ENCODE measurements at regions not wholly inside any gene's neighbourhood (a gene's known extent, or its start where the extent isn't known, plus 50 kb on each side); places are given as distances from the start of the nearest gene placed in this dataset.

- peaks cover 20% of the 10 kb centered on the region for H3K9me3 Mint-ChIP-seq (ENCODE audit: low read depth)
Measured at GRCh38 chr5:5967944-5968343, 410.4 kb downstream of the MED10 start.

DNA sequence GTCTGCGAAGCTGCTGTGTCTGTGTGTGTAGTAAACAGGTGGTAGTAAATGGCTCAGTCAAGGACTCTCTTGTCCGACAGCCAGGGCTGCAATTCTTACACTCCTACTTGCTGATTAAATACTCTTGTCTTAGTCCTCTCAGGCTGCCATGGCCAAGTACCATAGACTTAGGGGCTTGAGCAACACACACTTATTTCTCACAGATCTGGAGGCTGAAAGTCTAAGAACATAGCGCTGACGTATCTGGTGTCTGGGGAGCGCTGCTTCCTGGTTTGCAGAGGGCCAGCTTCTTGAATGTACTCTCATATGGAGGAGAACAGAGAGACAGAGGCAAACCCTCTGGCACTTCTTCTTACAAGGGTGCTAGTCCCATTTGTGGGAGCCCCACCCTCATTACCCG, 411.0 kb downstream of the MED10 start:
- Mint-ChIP-seq H3K27me3 (ENCODE audit: low read depth) (no peaks in the 10 kb centered on the region), H3K4me3 (ENCODE audit: unreplicated experiment) (no peak overlapping the region), H3K4me1 (ENCODE audit: low read depth) (no peaks in the 10 kb centered on the region), H3K27ac (ENCODE audit: unreplicated experiment) (no peak overlapping the region), H3K9me3 (ENCODE audit: low read depth) (peaks cover 16% of the 10 kb centered on the region), H3K36me3 (ENCODE audit: low read depth) (no peaks in the 10 kb centered on the region)
- no peak for DNase-seq (ENCODE audit: low spot score)
- TF ChIP-seq CTCF (IDR thresholded peaks at IDR 0.05), result no peak

More at GRCh38 chr5:5967944-5968343, 410.4 kb downstream of the MED10 start:
- DNase-seq (ENCODE audit: low spot score), result no peak
- no peaks in the 10 kb centered on the region for H3K4me1 Mint-ChIP-seq (ENCODE audit: low read depth)
- no peak for TF ChIP-seq CTCF (IDR thresholded peaks at IDR 0.05)
- H3K36me3 Mint-ChIP-seq (ENCODE audit: low read depth), result no peaks in the 10 kb centered on the region
- no peak overlapping the region for H3K4me3 Mint-ChIP-seq (ENCODE audit: unreplicated experiment)
- H3K27me3 Mint-ChIP-seq (ENCODE audit: low read depth), result no peaks in the 10 kb centered on the region
- no peak overlapping the region for H3K27ac Mint-ChIP-seq (ENCODE audit: unreplicated experiment)

GRCh38 chr5:5965132-5965531, 413.2 kb downstream of the MED10 start:
- TF ChIP-seq CTCF (IDR thresholded peaks at IDR 0.05), result no peak
- Mint-ChIP-seq H3K4me1 (ENCODE audit: low read depth) (no peaks in the 10 kb centered on the region), H3K4me3 (ENCODE audit: unreplicated experiment) (no peak overlapping the region), H3K36me3 (ENCODE audit: low read depth) (no peaks in the 10 kb centered on the region), H3K9me3 (ENCODE audit: low read depth) (peaks cover 24% of the 10 kb centered on the region), H3K27ac (ENCODE audit: unreplicated experiment) (no peak overlapping the region), H3K27me3 (ENCODE audit: low read depth) (no peaks in the 10 kb centered on the region)
- DNase-seq (ENCODE audit: low spot score), result no peak

DNA sequence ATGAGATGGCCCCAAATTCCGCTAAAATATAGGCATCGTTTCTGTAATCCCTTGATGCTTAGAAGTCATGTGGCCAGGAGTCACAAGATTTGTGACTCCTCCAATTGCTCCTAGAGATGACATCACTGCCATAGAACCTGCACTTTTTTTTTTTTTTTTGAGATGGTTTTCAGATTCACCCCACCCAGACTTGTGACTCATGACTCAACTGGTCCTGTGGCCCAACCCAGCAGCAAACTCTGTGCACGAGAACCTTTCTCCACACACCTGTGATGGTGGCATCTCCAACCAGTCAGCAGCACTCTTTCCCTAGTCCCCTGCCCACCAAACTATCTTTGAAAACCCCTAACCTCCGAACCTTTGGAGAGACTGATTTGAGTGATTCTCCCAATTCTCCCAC, 414.0 kb downstream of the MED10 start:
- no peak for DNase-seq (ENCODE audit: low spot score)
- Mint-ChIP-seq H3K27ac (ENCODE audit: unreplicated experiment) (no peak overlapping the region), H3K4me3 (ENCODE audit: unreplicated experiment) (no peak overlapping the region), H3K4me1 (ENCODE audit: low read depth) (no peaks in the 10 kb centered on the region), H3K36me3 (ENCODE audit: low read depth) (no peaks in the 10 kb centered on the region), H3K9me3 (ENCODE audit: low read depth) (peaks cover 26% of the 10 kb centered on the region), H3K27me3 (ENCODE audit: low read depth) (no peaks in the 10 kb centered on the region)
- TF ChIP-seq CTCF (IDR thresholded peaks at IDR 0.05), result no peak

DNA sequence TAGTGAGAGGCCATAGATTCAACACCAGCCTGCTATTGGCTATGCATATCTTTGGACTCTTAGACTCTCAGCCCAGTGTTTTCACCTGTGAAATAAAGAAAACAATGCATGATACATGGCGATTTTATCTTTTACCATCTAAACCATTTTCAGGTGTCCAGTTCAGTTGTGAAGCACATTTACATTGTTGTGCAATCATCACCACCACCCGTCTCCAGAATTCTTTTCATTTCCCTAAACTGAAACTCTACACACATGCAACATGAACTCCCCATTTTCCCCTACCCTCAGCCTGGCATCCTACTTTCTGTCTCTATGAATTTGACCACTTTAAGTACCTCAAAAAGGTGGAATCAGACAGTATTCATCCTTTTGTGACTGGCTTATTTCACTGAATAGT, 420.6 kb downstream of the MED10 start:
- no peak for TF ChIP-seq CTCF (IDR thresholded peaks at IDR 0.05)

More for the DNA sequence above, 420.6 kb downstream of the MED10 start:
- no peak overlapping the region for H3K4me3 Mint-ChIP-seq (ENCODE audit: unreplicated experiment)
- H3K4me1 Mint-ChIP-seq (ENCODE audit: low read depth), result no peaks in the 10 kb centered on the region
- no peak for DNase-seq (ENCODE audit: low spot score)
- H3K9me3 Mint-ChIP-seq (ENCODE audit: low read depth), result peaks cover 26% of the 10 kb centered on the region
- H3K27ac Mint-ChIP-seq (ENCODE audit: unreplicated experiment), result no peak overlapping the region
- no peaks in the 10 kb centered on the region for H3K36me3 Mint-ChIP-seq (ENCODE audit: low read depth)
- H3K27me3 Mint-ChIP-seq (ENCODE audit: low read depth), result no peaks in the 10 kb centered on the region

All from chondrocyte (in vitro differentiated cells).